ENCODE measurements at regions not wholly inside any gene's neighbourhood (a gene's known extent, or its start where the extent isn't known, plus 50 kb on each side); places are given as distances from the start of the nearest gene placed in this dataset.

DNA sequence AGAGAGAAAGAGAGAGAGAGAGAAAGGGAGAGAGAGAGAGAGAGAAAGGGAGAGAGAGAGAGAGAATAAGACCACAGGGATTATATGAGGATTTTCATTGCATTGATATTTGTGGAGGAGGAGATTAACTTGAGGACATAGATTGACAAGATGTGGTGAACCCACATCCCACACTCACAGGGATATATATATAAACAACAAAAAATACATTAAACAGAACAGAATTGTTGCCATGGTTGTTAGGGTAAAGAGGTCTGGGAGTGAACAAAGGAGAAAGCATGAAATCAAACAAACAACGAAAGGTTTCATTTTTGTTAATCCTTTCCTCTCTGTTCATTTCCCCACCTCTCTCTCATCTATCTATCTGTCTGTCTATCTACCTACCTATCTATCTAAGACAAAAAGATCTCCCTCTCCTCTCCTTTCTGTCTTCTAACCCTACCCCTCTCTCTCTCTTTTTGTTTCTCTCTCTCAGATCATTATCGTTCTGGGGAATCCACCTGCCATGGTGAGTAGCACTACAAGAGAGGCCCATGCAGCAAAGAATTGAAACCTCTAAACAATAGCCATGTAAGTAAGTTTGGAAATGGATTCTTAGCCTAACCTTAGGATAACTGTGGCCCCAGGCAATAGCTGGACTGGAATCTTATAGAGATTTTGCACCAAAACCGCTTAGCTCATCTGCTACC is 280.9 kb downstream of the RAP2B start:
- POLR2A ChIA-PET, result no interaction called here
- no peak for DNase-seq (ENCODE audit: low read depth, low spot score)
- Histone ChIP-seq H3K27ac (ENCODE audit: control insufficient read depth, insufficient read depth) (no peak overlapping the region), H3K4me1 (ENCODE audit: control insufficient read depth, insufficient read depth, low read length) (no peaks in the 10 kb centered on the region), H3K9ac (ENCODE audit: control insufficient read depth, insufficient read depth, low read length) (no peak overlapping the region), H3K4me3 (no peak overlapping the region), H2AFZ (ENCODE audit: control insufficient read depth, low read depth, low read length) (no peak overlapping the region), H3K79me2 (ENCODE audit: control insufficient read depth, insufficient read depth, low read length) (no peaks in the 10 kb centered on the region), H3K9me3 (replicated peaks; ENCODE audit: control insufficient read depth, insufficient read depth, low read length) (no peaks in the 10 kb centered on the region), H3K27me3 (replicated peaks in 1 of 2; ENCODE audit: control insufficient read depth in 2 of 2, insufficient read depth in 2 of 2, low read length in 1 of 2) (no peaks in the 10 kb centered on the region), H3K4me2 (ENCODE audit: control insufficient read depth, insufficient read depth) (no peak overlapping the region), H3K36me3 (ENCODE audit: control insufficient read depth in 2 of 2, insufficient read depth in 2 of 2, low read length in 1 of 2) (no peaks in the 10 kb centered on the region), H4K20me1 (ENCODE audit: control insufficient read depth, insufficient read depth) (no peaks in the 10 kb centered on the region)
- intact Hi-C loops (cut with micrococcal nuclease; ENCODE audit: unreplicated experiment), result no loop called here
- 52% methylated on average over 3 of the region's 3 CpGs for WGBS (ENCODE audit: insufficient coverage, insufficient replicate concordance, low lambda C conversion rate, missing lambda C conversion rate)
- no peak for TF ChIP-seq EP300 (IDR thresholded peaks at IDR 0.05; ENCODE audit: borderline replicate concordance in 1 of 2, control insufficient read depth in 1 of 2, low read depth in 2 of 2, low read length in 2 of 2)
- TF ChIP-seq ATF7 (IDR thresholded peaks at IDR 0.05; ENCODE audit: low read depth), result no peak
- TF ChIP-seq, protein P1, sequence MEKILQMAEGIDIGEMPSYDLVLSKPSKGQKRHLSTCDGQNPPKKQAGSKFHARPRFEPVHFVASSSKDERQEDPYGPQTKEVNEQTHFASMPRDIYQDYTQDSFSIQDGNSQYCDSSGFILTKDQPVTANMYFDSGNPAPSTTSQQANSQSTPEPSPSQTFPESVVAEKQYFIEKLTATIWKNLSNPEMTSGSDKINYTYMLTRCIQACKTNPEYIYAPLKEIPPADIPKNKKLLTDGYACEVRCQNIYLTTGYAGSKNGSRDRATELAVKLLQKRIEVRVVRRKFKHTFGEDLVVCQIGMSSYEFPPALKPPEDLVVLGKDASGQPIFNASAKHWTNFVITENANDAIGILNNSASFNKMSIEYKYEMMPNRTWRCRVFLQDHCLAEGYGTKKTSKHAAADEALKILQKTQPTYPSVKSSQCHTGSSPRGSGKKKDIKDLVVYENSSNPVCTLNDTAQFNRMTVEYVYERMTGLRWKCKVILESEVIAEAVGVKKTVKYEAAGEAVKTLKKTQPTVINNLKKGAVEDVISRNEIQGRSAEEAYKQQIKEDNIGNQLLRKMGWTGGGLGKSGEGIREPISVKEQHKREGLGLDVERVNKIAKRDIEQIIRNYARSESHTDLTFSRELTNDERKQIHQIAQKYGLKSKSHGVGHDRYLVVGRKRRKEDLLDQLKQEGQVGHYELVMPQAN (conservative IDR thresholded peaks at IDR 0.05), result no peak
- TF ChIP-seq MTA3 (IDR thresholded peaks at IDR 0.05; ENCODE audit: borderline replicate concordance, low read length), result no peak
- TF ChIP-seq NFXL1 (IDR thresholded peaks at IDR 0.05; ENCODE audit: borderline replicate concordance), result no peak
- TF ChIP-seq IRF5 (IDR thresholded peaks at IDR 0.05; ENCODE audit: borderline replicate concordance), result no peak
- TF ChIP-seq SIX5 (IDR thresholded peaks at IDR 0.05; ENCODE audit: low read depth, low read length, severe bottlenecking), result no peak
- no peak for TF ChIP-seq SMAD5 (IDR thresholded peaks at IDR 0.05; ENCODE audit: low read depth)
- no peak for TF ChIP-seq PML (IDR thresholded peaks at IDR 0.05; ENCODE audit: low read length)
- TF ChIP-seq CBX5 (IDR thresholded peaks at IDR 0.05; ENCODE audit: low read depth), result no peak
- no peak for TF ChIP-seq YY1 (IDR thresholded peaks at IDR 0.05; ENCODE audit: low read depth, low read length)
- no peak for ATAC-seq
- in situ Hi-C loops (cut with MboI), result no loop called here
- no TSS peak for BruUV-seq (replicated peaks)
- SMC1A ChIA-PET (ENCODE audit: uncharacterized antibody, unreplicated experiment), result interaction anchor here (1.3 kb wide), 1 partner anchor 38 kb away, joined by 4 read pairs; no protein-coding TSS in a partner anchor
- no peak for FAIRE-seq
- CTCF ChIA-PET, result interaction anchor here (1.3 kb wide), 1 partner anchor 400 kb away, joined by 5 read pairs; no protein-coding TSS in a partner anchor
- RAD21 ChIA-PET (ENCODE audit: unreplicated experiment), result no interaction called here

All from GM12878 (cell line).